ENCODE measurements at regions not wholly inside any gene's neighbourhood (a gene's known extent, or its start where the extent isn't known, plus 50 kb on each side); places are given as distances from the start of the nearest gene placed in this dataset.
"Not testable (repeated sequence)": the region's sequence is repeated elsewhere in the genome, so short reads cannot be mapped to it uniquely, and the experiment has no call there.

DNA sequence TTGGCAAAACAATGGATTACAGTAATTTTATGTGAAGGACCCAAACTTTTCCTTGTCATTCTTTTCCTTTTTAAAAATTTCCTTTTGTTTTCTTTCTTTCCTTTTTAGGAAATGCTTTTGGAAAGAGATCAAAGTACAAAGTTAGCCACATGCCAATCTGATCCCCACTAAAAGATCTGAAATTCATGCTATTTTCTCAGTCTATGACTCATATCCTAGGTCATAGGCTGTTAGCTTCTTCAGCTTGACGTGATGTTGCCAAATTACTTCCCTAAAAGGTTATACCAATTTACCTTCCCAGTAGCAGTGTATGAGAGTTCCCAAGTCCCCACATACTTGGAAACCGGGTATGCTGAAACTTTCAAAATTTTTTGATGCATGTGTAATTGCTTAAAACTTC is 355.3 kb downstream of the INSIG2 start:
- DNase-seq: no peak

DNA sequence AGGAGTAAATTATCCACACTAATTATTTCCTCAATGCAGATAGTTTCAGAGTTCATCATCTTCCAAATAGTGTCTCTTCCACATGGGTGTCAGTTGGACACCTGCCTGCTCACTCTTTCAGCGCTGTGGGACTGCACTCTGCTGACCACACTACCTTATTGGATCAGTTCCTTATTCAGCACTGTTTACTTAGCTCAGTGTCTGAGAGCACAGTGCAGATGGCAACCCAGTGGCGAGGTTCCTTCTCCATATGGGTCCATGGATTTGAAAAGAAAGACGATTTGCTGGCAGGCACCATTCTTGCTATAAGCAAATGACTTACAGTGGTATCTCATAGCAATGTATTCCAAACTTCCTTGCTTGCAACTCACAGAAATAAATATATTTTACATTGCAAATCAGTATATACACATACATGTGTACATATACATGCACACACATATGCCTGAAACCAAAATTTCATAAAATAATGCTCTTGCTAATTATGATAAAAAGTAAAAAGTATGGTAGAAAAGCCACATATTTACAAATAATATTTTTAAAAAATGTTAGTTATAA is 354.8 kb downstream of the INSIG2 start:
- DNase-seq: no peak

DNA sequence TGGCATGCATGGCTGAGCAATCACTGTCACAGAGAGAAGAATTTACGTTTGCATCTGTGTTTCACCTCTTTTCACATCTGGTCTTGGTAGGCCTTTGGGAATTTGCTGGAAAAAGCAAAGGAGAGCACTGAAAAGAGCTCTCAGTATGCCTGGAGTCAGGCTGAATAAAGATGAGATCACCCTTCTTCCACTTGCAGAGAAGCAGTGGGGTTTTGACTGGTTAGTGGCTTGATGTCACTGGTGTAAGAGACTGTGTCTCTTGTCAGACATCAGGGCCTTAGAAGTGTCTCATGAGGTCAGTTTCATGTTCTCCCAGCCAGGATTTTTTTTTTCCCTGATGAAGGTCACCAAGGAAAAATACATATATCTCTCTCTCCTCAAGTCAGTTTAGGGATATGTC is 353.8 kb downstream of the INSIG2 start:
- DNase-seq: no peak

DNA sequence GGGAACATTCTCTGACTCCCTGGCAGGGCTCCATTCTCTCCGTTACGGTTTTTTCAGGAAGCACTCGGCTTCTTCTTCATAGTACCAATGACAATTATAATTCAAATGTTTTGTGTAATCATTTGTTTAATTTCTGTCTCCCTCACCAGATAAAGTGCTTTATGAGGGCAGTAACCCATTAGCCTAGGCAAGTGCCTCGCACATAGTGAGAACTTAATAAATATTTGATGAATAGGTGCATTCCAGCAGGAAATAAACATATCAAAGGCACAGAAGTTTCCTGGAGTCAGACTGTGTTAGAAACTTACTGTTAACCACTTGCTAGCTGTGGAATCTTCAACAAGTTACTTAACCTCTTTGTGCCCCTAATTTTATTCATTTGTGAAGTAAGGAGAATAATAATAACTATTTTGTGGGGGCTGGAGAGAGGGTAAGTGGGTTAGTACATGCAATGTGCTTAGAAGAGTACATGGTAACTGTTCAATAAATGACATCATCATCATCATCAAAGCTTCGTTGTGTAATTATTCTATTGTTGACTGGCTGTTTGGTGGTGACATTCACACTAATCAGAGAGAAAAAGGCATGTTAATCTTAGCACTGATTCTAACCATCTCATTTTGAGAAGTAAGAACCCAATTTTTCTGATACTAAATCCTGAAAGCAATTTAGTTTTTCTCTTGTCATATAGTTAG is 352.3 kb downstream of the INSIG2 start:
- DNase-seq: no peak

DNA sequence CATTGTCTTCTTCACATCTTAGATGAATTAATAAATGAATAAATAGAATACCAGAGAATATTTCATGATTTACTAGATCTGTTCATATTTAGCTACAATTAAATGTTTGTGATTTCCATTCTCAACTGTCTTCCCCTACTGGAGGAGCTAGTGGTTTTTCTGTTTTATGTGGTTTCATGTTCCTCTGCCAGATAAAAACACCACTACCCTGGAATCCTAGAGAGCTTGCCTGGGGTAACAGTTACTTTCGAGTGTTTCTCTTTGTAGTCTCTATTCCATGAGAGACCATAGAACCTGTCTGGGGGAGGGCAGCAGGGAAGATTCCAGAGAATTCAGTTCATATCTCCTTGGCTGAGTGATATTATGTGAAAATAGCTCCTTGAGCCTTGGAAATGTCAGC is 349.2 kb downstream of the INSIG2 start:
- DNase-seq: no peak

DNA sequence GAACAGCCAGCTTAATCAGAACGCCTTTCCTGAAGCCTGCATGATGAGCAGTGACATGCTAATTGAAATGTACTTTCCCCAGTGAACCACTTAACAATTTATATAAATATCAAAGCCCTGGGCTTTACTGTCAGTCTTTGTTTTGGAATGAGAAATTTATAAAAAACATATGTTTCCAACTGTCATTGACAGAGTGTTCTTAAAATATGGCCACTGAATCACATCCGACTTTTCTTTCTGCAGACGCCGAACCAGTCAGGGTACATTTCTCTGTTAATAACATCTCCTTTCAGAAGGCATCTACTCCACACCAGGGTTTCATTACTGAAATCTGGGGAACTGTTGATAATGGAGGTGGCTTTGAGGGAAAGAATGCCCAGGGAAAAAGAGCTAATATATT is 343.7 kb downstream of the INSIG2 start:
- DNase-seq: no peak

DNA sequence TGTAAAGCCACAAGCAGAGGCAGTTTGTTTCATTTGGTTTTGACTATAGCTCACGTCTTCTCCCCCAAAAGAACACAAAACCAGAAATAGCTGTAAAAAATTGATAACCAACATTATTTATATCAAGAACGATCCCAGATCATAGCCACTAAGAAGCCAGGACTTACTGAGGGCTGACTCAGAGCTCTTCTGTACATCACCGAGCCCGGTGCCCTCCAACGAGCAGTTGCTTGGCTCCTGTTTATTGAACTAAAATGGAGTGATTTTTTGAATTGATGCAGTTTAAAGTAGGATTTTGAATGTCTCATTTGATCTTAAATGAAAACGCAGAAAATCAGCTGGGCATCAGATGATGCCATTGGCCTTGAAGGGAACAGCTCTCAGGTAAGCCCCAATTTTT is 343.3 kb downstream of the INSIG2 start:
- no peak for DNase-seq

DNA sequence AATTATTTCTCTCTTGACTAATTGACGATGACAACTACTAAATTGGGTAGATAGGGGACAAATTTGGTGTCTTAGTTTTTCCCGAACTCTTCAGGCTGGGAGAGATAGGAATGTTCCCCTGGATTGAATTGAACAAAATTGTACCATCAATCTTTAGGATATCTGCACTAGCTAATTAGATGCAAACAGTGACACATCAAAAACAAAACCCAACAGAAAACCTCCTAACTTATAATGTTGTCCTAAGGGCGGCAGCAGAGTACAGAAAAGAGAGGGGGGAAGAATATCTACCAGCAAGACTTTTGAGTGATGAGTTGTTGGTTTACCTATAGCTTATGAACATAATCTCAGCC is 342.9 kb downstream of the INSIG2 start:
- no peak for DNase-seq

DNA sequence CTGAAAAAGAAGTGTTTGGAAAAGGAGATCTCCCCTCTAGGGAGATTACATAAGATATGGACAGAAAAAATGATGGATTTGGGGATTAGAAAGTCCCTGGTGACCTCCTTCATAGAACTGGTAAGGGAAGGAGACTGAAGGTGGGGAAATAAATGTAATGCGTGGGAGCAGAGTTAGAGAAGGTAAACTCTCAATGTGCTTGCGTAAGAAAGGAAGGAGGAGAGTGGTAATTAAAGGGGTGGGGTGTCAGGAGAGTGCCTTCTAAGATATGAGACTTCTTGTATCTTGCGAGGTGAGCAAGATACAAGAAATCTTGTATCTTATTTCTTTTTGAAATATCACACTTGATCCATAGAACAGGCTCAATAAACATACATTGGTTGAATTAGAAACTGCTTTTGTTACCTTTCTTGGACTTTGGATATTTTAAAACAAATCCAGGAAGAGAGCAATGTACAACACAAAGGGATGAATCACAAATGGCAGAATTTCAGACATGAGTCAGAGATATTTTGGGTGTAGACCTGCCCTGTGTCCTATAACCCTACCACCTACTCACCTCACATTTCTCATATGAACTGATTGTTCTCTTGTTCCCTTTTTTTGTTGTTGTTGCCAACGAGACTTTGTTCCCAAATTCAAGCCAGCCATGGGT is 342.4 kb downstream of the INSIG2 start:
- DNase-seq: no peak

DNA sequence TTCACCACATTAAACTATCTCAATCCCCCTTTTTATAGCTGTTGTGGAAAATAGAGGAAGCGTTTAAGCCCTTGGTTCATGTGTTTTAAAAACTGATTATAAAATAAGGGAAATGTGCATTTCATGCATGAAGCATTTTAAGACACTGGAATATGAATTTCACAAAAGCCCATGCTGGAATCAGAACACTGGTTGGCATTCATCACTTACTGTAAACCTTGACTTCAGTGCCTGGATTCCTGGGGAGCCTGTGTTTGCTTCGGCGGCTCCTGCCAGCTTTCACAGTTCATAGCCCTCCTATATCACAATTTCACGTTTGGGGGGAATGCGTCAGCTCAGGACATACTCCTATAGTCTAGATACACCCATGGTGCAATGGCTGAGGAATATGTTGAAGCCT is 336.9 kb downstream of the INSIG2 start:
- DNase-seq: no peak

DNA sequence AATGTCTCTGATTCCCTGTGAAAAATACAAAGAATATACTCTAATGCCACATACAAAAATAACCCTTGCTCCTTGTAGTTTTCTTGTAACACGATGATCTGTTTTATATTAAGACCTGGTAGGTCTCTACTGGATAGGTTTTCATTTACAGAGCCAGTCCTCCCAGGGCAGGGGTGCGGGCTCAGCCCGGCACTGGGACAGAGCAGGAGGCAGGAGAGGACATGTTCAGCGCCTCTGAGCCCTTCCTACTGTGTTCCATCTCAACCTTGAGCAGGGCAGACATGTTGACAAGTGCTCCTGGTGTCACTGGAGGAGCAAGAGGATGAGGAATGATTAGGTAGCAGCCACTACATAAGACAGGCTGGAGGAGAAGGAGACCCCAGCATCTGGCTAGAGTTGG is 335.5 kb downstream of the INSIG2 start:
- no peak for DNase-seq

DNA sequence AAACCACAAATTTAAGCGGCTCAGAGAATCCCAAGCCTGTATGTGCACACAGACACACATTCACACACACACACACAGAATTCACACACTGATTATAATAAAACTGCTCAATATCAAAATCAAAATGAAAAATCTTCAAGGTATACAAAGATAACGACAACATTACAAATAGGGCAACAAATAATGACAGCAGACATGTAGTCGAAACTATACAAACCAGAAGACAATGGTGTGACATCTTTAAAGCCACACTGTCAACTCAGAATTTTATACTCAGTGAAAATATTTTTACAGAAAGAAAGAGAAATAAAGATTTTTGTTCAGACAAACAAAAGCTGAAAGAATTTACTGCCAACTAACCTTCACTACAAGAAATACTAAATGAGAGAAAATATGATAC is 333.4 kb downstream of the INSIG2 start:
- DNase-seq: no peak

DNA sequence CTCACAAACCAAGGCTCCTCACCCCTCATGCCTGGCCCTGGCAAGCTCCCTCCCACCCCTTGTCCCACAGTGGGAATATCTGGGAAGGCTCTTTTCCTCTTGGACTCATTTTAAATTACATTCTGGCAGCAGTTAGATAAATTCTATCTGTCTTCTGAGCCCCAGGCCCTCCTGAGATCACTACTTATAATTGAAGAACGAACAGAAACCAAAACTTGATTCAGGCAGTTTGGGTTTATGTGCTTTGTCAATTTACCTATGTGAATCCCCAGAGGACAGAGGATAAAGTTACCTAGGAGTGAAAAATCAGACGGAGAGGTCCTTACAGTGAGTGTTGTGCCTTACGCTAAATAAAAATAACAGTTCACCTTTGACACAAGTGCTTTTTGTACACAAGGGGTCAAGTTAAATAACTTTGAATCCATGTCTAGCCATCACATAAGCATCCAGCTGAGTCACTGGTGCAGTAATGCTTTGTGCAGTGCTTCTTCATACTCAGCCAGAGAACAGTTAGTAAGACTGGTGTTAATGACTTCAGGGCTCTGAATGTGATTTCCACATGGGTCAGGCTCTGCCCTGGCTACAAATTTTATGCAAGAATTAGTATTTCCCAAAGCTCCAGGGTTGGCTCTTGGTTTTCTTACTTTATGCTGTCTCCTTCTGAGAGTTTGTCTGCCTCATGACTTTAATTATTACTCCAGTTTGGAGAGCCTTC is 329.3 kb downstream of the INSIG2 start:
- DNase-seq: no peak

DNA sequence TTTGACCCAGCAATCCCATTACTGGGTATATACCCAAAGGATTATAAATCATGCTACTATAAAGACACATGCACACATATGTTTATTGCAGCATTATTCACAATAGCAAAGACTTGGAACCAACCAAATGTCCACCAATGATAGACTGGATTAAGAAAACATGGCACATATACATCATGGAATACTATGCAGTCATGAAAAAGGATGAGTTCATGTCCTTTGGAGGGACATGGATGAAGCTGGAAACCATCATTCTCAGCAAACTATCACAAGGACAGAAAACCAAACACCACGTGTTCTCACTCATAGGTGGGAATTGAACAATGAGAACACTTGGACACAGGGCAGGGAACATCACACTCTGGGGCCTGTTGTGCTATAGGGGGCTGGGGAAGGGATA is 326.9 kb downstream of the INSIG2 start:
- DNase-seq: not testable (repeated sequence)

DNA sequence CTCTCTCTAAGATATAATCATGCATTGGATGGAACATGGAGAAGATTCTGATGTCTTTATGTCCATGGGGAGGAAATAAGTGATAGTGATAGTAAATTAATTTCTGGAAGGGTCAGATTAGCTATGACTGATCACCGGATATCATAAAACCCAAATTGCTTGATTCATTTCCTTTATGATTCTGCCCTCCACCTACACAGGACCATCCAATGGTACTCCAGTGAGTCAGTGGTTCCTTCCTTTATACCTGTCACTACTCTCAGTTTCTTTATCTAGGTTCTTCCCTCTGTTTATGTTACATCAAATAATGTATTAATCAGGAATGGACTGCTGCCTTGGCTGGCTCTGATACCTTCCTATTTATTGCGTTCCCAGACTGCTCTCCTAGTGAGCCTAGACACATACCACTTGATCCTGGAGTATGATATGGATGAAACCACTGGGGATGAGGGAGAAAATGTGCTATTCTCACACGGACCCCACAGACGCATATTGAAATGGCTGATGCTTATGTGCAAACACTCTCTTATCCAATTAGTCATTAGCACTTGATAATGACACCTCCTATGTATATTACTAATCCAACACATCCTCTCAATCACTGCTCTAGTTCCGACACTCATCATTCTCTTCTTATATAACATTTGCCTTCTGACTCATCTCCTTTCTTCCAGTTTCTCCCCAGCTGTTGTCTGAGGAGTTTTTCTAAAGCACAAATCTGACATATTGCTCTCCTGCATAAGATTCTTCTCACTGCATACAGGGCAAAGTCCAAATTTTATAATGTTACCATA is 315.6 kb downstream of the INSIG2 start:
- DNase-seq: no peak

DNA sequence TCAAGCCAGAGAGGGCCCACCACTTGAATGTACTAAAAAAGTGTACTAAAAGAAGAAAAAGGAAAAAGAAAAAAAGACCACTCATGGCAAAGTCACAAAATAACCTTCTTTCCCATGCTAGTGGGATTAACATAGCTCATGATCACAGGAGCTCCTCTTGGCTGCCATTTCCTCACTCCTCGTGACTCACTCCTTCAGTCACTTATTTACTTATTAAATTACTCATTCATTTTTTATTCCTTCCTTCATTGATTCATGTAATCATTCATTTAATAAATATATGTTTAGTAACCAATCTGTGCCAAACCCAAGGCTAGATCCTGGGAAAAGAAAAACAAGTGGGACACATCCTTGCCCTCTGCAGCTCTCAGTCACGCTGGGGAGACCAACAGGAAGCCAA is 300.5 kb downstream of the INSIG2 start:
- no peak for DNase-seq

DNA sequence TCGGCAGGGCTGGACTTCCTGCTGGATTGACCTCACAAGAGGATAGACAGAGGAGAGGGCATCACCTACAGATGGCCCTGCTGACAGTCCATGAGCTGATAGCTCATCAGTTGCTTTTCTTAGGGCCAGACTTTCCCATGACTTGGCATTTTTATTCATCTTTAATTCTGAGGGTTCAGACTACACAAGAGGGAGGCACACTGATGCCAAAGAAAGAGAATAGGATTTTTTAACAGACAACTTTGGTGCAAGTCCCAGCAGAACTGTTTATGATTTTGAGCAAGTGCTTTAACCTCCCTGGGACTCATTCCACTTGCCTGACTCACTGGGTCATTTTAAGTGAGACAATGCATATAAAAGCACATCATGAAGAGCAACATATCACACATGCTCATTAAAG is 299.2 kb downstream of the INSIG2 start:
- no peak for DNase-seq

DNA sequence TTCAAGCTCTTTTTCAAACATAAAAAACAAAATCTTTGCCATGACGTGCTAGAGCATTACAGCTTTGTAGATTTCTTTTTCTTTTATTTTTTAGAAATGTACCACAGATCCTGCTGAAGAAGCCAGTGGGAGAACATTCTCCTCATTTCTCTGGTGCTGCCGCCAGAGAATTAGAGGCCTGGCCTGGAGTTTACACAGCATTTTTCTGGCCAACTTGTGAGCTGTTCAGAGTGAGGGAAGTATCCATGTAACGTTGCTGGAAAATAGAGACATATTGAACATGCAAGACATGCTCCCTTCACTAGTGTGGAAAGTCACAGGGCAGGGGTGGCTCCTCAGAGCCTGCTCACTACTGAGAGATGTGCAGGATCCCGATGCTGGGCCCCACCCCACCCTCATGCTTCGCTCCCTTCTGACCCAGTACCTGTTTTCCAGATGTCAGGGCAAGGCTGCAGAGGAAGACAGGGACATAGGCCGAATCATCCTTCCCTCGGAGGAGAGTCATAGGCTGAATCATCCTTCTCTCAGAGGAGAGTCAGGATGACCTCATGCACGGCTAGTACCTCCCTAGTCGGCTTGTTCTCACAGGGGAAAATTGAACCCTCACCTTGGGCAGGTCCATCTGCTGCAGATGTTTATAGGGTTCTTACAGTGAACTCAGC is 298.5 kb downstream of the INSIG2 start:
- DNase-seq: no peak

DNA sequence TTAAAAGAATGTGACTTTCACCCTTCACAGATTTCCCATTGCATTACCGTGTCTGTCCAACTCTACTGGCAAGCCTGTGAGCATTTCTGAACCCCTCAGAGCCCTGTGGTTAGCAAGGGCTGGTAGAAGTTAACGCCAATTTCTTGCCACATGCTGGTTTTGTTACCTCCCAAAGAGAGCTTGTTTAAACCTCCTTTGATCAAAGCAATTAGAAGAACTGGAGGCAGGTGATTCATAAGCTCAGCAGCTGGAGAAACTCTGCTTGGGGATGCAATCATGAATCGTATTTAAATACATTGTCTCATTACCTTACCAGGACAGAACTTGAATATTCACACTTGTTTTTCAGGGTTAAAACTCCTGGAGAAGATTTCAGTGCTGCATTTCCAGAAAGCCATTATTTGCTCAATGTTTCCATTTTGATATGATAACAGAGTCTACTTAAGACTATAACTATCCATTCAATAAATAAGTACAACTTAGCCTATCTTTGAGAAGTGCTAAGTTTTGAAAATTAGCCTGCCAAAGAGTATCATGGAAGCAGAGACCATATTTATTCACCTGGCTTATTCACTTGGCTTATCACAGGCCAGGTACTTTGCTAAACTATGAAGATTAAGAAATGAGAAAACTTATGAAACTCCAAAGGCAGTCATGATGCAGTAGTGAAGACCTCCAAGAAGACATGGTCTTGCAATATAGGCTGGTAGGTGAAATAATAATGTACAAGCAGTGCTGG is 292.8 kb downstream of the INSIG2 start:
- no peak for DNase-seq

DNA sequence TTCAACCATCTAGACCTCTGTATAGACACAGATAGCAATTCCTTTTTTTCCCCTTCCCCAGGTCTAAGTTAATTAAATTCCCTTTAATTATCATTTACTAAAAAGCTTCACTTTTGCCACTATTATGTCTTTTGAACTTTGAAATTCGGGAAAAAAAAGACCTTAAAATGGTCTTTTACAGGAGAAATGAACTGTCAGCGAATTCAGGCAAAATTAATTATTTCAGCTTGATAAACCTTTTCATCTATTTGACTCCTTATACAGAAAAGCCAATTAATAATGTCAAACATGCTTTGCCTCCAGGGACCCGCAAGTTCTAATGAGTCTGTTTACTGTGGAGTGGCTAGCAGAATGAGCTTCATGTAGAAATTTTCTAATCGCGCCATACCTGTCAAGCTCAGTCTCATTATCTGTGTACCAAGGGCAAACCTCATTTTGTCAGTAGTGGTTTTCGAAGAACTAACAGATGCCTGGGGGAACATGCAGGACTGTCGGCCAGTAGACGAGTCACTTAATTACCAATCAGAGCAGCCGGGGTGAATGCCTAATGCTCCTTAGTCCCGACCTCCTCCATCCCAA is 287.7 kb downstream of the INSIG2 start:
- DNase-seq: no peak

DNA sequence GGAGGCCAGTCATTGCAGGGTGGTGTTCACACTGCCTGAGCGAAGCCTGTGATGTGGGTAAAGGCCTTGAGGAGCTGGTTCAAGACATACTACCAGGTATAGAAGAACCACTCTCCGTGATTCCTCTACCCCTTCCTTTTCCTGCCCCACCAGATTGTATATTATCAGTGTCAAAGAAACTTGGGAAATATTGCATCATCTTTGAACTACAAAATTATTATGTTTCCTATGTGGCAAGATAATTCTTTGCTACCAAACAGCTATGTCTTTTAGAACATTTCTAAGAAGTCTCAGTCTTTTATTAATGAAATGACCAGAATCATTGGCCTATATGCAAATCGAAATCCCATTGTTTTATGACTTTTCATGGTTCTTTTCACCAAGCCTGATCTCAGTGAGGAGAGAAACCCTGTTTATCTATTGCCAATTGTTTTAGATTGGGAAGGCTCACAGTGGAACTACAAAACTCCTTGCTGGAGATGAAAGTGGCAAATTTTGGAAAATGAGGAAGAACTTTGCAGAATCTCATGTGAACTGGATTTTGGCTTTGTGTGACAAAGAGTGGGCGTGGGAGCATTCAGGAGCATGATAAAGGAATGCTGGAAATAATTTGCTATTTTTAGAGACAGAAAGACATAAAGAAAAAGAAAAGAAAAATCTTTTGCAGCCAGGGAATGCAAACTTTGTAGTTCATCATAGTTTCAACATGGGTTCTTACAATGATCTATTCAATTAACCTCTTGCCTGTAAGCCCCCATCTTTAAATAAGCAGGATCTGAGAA is 286.9 kb downstream of the INSIG2 start:
- no peak for DNase-seq

Data from CD4-positive, alpha-beta T cell treated with Interleukin-17A for 4 hours (primary cell).